ENCODE measurements at regions not wholly inside any gene's neighbourhood (a gene's known extent, or its start where the extent isn't known, plus 50 kb on each side); places are given as distances from the start of the nearest gene placed in this dataset.
"Not testable (repeated sequence)": the region's sequence is repeated elsewhere in the genome, so short reads cannot be mapped to it uniquely, and the experiment has no call there.

DNA sequence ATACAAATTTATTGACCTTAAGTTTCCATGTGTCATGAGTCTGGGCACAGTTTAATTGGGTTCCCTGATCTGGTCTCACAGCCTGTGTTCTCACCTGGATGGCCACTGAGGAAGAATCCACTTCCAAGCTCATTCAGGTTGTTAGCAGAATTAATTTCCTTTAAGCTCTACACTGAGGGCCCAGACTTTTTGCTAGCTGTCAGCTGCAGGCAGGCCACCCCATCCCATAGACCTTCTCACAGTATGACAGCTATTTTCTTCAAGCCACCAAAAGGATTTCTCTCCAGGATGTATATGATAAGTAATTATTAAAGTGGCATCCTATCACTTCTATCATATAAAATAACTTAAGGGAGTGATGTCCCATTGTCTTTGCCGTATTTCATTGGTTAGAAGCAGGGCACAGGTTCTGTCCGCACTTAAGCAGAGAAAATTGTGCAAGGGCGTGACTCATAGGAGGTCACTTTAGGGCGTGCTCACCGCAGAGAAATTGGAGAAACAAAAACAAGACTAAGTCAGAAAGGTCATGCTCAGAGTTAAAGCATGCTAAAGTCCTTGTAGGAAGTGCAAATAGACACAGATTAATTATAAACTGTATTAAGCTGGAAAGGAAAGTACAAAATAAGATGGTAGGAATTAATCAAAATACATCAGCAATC lies 109.9 kb downstream of the AHR start:
- no peaks in the 10 kb centered on the region for H3K27me3 ChIP-seq (replicated peaks in 2 of 5; ENCODE audit: control insufficient read depth in 4 of 5, insufficient read depth in 5 of 5, low read length in 4 of 5)
- no peak overlapping the region for H3K4me3 ChIP-seq (ENCODE audit: control insufficient read depth in 1 of 7, extremely low read depth in 1 of 7, insufficient read depth in 4 of 7, low read depth in 2 of 7, low read length in 6 of 7)
- 97% methylated on average over 5 of the region's 5 CpGs for WGBS (ENCODE audit: insufficient coverage)
- H3K9me3 ChIP-seq (ENCODE audit: control extremely low read depth in 1 of 5, control insufficient read depth in 4 of 5, insufficient read depth in 2 of 5, low read depth in 1 of 5, low read length in 4 of 5), result no peaks in the 10 kb centered on the region
- no peak overlapping the region for H3K27ac ChIP-seq (ENCODE audit: insufficient read depth in 1 of 2, low read depth in 1 of 2, low read length in 2 of 2, poor library complexity in 1 of 2, severe bottlenecking in 2 of 2)
- peaks cover 6 to 30% (median 22%) of the 10 kb centered on the region in 4 experiments for H3K4me1 ChIP-seq (ENCODE audit: control extremely low read depth in 1 of 4, control insufficient read depth in 4 of 4, insufficient read depth in 4 of 4, low read length in 3 of 4)
- ChIA-PET POLR2A (no interaction called here), CTCF (interaction anchor here (1.0 kb wide), 1 partner anchor 21 kb away, joined by 5 read pairs; no protein-coding TSS in a partner anchor)
- DNase-seq, result peak in 2 of 3 donors; percentile 42 to 45
- H3K36me3 ChIP-seq (ENCODE audit: control insufficient read depth in 4 of 4, insufficient read depth in 4 of 4, low read length in 3 of 4), result no peaks in the 10 kb centered on the region

GRCh38 chr7:17408904-17409290 lies 110.4 kb downstream of the AHR start:
- DNase-seq, result no peak
- POLR2A ChIA-PET, result no interaction called here
- no CpG with 5 or more reads among the region's 4 CpGs for WGBS (ENCODE audit: insufficient coverage)
- H3K27me3 ChIP-seq (replicated peaks in 2 of 5; ENCODE audit: control insufficient read depth in 4 of 5, insufficient read depth in 5 of 5, low read length in 4 of 5), result no peaks in the 10 kb centered on the region
- H3K4me1 ChIP-seq (ENCODE audit: control extremely low read depth in 1 of 4, control insufficient read depth in 4 of 4, insufficient read depth in 4 of 4, low read length in 3 of 4), result peaks cover 4 to 25% (median 19%) of the 10 kb centered on the region in 4 experiments
- CTCF ChIA-PET, result interaction anchor here (1.0 kb wide), 1 partner anchor 20 kb away, joined by 5 read pairs; no protein-coding TSS in a partner anchor
- no peaks in the 10 kb centered on the region for H3K9me3 ChIP-seq (ENCODE audit: control extremely low read depth in 1 of 5, control insufficient read depth in 4 of 5, insufficient read depth in 2 of 5, low read depth in 1 of 5, low read length in 4 of 5)
- H3K36me3 ChIP-seq (ENCODE audit: control insufficient read depth in 4 of 4, insufficient read depth in 4 of 4, low read length in 3 of 4), result no peaks in the 10 kb centered on the region
- H3K27ac ChIP-seq (ENCODE audit: insufficient read depth in 1 of 2, low read depth in 1 of 2, low read length in 2 of 2, poor library complexity in 1 of 2, severe bottlenecking in 2 of 2), result no peak overlapping the region
- no peak overlapping the region for H3K4me3 ChIP-seq (ENCODE audit: control insufficient read depth in 1 of 7, extremely low read depth in 1 of 7, insufficient read depth in 4 of 7, low read depth in 2 of 7, low read length in 6 of 7)

DNA sequence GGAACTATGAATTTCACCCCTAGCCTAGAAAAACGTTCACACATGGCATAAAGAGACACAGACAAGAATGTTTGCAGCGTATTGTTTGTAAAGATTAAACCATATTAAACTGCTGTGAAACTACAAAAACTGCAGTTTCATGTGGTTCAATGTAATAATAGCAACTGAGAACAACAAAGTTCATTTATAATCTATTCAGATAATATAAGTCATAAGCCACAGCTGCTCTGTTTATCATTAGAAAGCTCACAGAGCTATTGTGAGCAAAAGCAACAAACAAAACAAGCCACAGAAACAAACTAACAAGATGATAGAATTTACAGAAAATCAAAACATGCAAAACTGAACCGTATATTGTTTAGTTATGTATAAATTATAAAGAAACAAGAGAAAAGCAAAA lies 113.5 kb downstream of the AHR start:
- ChIA-PET POLR2A (no interaction called here), CTCF (no interaction called here)
- no CpG with 5 or more reads among the region's 3 CpGs for WGBS (ENCODE audit: insufficient coverage)
- H3K4me3 ChIP-seq (ENCODE audit: control insufficient read depth in 1 of 7, extremely low read depth in 1 of 7, insufficient read depth in 4 of 7, low read depth in 2 of 7, low read length in 6 of 7), result no peak overlapping the region
- H3K36me3 ChIP-seq (ENCODE audit: control insufficient read depth in 4 of 4, insufficient read depth in 4 of 4, low read length in 3 of 4), result no peaks in the 10 kb centered on the region
- no peaks in the 10 kb centered on the region for H3K27me3 ChIP-seq (replicated peaks in 2 of 5; ENCODE audit: control insufficient read depth in 4 of 5, insufficient read depth in 5 of 5, low read length in 4 of 5)
- H3K27ac ChIP-seq (ENCODE audit: insufficient read depth in 1 of 2, low read depth in 1 of 2, low read length in 2 of 2, poor library complexity in 1 of 2, severe bottlenecking in 2 of 2), result no peak overlapping the region
- H3K4me1 ChIP-seq (ENCODE audit: control extremely low read depth in 1 of 4, control insufficient read depth in 4 of 4, insufficient read depth in 4 of 4, low read length in 3 of 4), result peaks cover 0 to 12% (median 4%) of the 10 kb centered on the region in 4 experiments
- no peak for DNase-seq
- no peaks in the 10 kb centered on the region for H3K9me3 ChIP-seq (ENCODE audit: control extremely low read depth in 1 of 5, control insufficient read depth in 4 of 5, insufficient read depth in 2 of 5, low read depth in 1 of 5, low read length in 4 of 5)

GRCh38 chr7:17412883-17413282 lies 114.4 kb downstream of the AHR start:
- POLR2A ChIA-PET, result no interaction called here
- no peaks in the 10 kb centered on the region for H3K36me3 ChIP-seq (ENCODE audit: control insufficient read depth in 4 of 4, insufficient read depth in 4 of 4, low read length in 3 of 4)

GRCh38 chr7:17415955-17416354 lies 117.5 kb downstream of the AHR start:
- CTCF ChIA-PET, result no interaction called here
- WGBS (ENCODE audit: insufficient coverage), result 93% methylated on average over 2 of the region's 2 CpGs

More at GRCh38 chr7:17412883-17413282, 114.4 kb downstream of the AHR start:
- Histone ChIP-seq H3K27ac (ENCODE audit: insufficient read depth in 1 of 2, low read depth in 1 of 2, low read length in 2 of 2, poor library complexity in 1 of 2, severe bottlenecking in 2 of 2) (no peak overlapping the region), H3K4me1 (ENCODE audit: control extremely low read depth in 1 of 4, control insufficient read depth in 4 of 4, insufficient read depth in 4 of 4, low read length in 3 of 4) (peaks cover 0 to 3% (median 0%) of the 10 kb centered on the region in 4 experiments), H3K27me3 (replicated peaks in 2 of 5; ENCODE audit: control insufficient read depth in 4 of 5, insufficient read depth in 5 of 5, low read length in 4 of 5) (no peaks in the 10 kb centered on the region), H3K4me3 (ENCODE audit: control insufficient read depth in 1 of 7, extremely low read depth in 1 of 7, insufficient read depth in 4 of 7, low read depth in 2 of 7, low read length in 6 of 7) (no peak overlapping the region), H3K9me3 (ENCODE audit: control extremely low read depth in 1 of 5, control insufficient read depth in 4 of 5, insufficient read depth in 2 of 5, low read depth in 1 of 5, low read length in 4 of 5) (no peaks in the 10 kb centered on the region)
- DNase-seq, result no peak
- CTCF ChIA-PET, result interaction anchor here (1.1 kb wide), 1 partner anchor 41 kb away, joined by 3 read pairs; no protein-coding TSS in a partner anchor
- 100% methylated on average over 1 of the region's 1 CpG for WGBS (ENCODE audit: insufficient coverage)

DNA sequence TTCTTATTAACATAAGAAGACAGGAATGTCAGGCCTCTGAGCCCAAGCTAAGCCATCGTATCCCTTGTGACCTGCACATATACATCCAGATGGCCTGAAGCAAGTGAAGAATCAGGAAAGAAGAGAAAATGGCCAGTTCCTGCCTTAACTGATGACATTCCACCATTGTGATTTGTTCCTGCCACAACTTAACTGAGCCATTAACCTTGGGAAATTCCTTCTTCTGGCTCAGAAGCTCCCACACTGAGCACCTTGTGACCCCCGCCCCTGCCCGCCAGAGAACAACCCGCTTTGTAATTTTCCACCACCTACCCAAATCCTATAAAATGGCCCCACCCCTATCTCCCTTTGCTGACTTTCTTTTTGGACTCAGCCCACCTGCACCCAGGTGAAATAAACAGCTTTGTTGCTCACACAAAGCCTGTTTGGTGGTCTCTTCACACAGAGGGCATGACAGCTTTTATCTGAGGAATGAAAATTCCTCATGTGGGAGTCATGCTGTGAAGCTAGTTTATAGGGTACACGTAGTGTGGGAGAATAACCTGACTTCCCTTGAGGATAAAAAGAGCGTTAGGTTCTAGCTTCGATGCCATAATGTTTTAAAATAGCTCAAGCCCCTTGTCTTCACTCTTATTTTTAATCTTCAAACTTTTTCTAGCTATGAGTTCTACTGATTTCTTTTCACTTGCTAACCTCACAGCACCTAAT lies 122.0 kb downstream of the AHR start:
- H3K27ac ChIP-seq (ENCODE audit: insufficient read depth in 1 of 2, low read depth in 1 of 2, low read length in 2 of 2, poor library complexity in 1 of 2, severe bottlenecking in 2 of 2); H3K9me3 ChIP-seq (ENCODE audit: control extremely low read depth in 1 of 5, control insufficient read depth in 4 of 5, insufficient read depth in 2 of 5, low read depth in 1 of 5, low read length in 4 of 5); H3K4me3 ChIP-seq (ENCODE audit: control insufficient read depth in 1 of 7, extremely low read depth in 1 of 7, insufficient read depth in 4 of 7, low read depth in 2 of 7, low read length in 6 of 7); CTCF ChIA-PET; DNase-seq; POLR2A ChIA-PET; H3K27me3 ChIP-seq (replicated peaks in 2 of 5; ENCODE audit: control insufficient read depth in 4 of 5, insufficient read depth in 5 of 5, low read length in 4 of 5); H3K36me3 ChIP-seq (ENCODE audit: control insufficient read depth in 4 of 4, insufficient read depth in 4 of 4, low read length in 3 of 4); H3K4me1 ChIP-seq (ENCODE audit: control extremely low read depth in 1 of 4, control insufficient read depth in 4 of 4, insufficient read depth in 4 of 4, low read length in 3 of 4): not testable (repeated sequence)
- 97% methylated on average over 4 of the region's 7 CpGs for WGBS (ENCODE audit: insufficient coverage)

More at GRCh38 chr7:17415955-17416354, 117.5 kb downstream of the AHR start:
- H3K9me3 ChIP-seq (ENCODE audit: control extremely low read depth in 1 of 5, control insufficient read depth in 4 of 5, insufficient read depth in 2 of 5, low read depth in 1 of 5, low read length in 4 of 5), result no peaks in the 10 kb centered on the region
- DNase-seq, result no peak
- no peaks in the 10 kb centered on the region for H3K36me3 ChIP-seq (ENCODE audit: control insufficient read depth in 4 of 4, insufficient read depth in 4 of 4, low read length in 3 of 4)
- no peaks in the 10 kb centered on the region for H3K4me1 ChIP-seq (ENCODE audit: control extremely low read depth in 1 of 4, control insufficient read depth in 4 of 4, insufficient read depth in 4 of 4, low read length in 3 of 4)
- no peak overlapping the region for H3K4me3 ChIP-seq (ENCODE audit: control insufficient read depth in 1 of 7, extremely low read depth in 1 of 7, insufficient read depth in 4 of 7, low read depth in 2 of 7, low read length in 6 of 7)
- no peaks in the 10 kb centered on the region for H3K27me3 ChIP-seq (replicated peaks in 2 of 5; ENCODE audit: control insufficient read depth in 4 of 5, insufficient read depth in 5 of 5, low read length in 4 of 5)
- H3K27ac ChIP-seq (ENCODE audit: insufficient read depth in 1 of 2, low read depth in 1 of 2, low read length in 2 of 2, poor library complexity in 1 of 2, severe bottlenecking in 2 of 2), result no peak overlapping the region
- POLR2A ChIA-PET, result no interaction called here

DNA sequence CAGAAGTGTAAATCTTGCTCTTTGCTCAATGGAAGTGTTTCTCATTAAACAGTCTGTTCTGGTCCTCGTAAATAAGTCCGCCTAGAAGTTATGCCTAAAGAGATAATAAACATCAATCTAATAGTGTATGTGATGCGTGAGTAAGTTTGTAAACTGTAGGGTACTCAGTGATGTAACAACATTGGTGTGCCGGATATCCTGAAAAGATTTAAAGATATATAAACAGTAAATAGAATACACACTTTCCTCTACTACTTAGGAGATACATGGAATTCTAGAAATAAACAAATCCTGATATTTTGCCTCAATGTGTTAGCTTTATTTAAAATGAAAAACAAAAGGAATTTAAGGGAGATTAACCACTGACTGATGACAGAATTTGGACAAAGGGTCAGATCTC lies 123.5 kb downstream of the AHR start:
- DNase-seq, result no peak
- H3K9me3 ChIP-seq (ENCODE audit: control extremely low read depth in 1 of 5, control insufficient read depth in 4 of 5, insufficient read depth in 2 of 5, low read depth in 1 of 5, low read length in 4 of 5), result peaks cover 0 to 3% (median 0%) of the 10 kb centered on the region in 5 experiments
- CTCF ChIA-PET, result no interaction called here

More for the DNA sequence above, 123.5 kb downstream of the AHR start:
- WGBS (ENCODE audit: insufficient coverage), result no CpG with 5 or more reads among the region's 4 CpGs
- POLR2A ChIA-PET, result no interaction called here
- no peaks in the 10 kb centered on the region for H3K27me3 ChIP-seq (replicated peaks in 2 of 5; ENCODE audit: control insufficient read depth in 4 of 5, insufficient read depth in 5 of 5, low read length in 4 of 5)
- no peak overlapping the region for H3K27ac ChIP-seq (ENCODE audit: insufficient read depth in 1 of 2, low read depth in 1 of 2, low read length in 2 of 2, poor library complexity in 1 of 2, severe bottlenecking in 2 of 2)
- no peaks in the 10 kb centered on the region for H3K4me1 ChIP-seq (ENCODE audit: control extremely low read depth in 1 of 4, control insufficient read depth in 4 of 4, insufficient read depth in 4 of 4, low read length in 3 of 4)
- H3K36me3 ChIP-seq (ENCODE audit: control insufficient read depth in 4 of 4, insufficient read depth in 4 of 4, low read length in 3 of 4), result no peaks in the 10 kb centered on the region
- H3K4me3 ChIP-seq (ENCODE audit: control insufficient read depth in 1 of 7, extremely low read depth in 1 of 7, insufficient read depth in 4 of 7, low read depth in 2 of 7, low read length in 6 of 7), result no peak overlapping the region
